Suprapubic skin (tissue), 4 donors: ENCODE measurements at regions not wholly inside any gene's neighbourhood (a gene's known extent, or its start where the extent isn't known, plus 50 kb on each side); places are given as distances from the start of the nearest gene placed in this dataset.
"Not testable (repeated sequence)": the region's sequence is repeated elsewhere in the genome, so short reads cannot be mapped to it uniquely, and the experiment has no call there.

ENCODE experiments used
- DNase-seq, 2 donors: peaks; one replicate each; pipeline ENCODE4 v3.0.0-alpha.2; 2019; ENCODE audit warnings: low spot score in 2 of 2
- H3K27ac ChIP-seq: fragments of 200-600 bp; sonication (generic); one replicate; pipeline ENCODE4 v1.5.1; 2019
- H3K27me3 ChIP-seq: fragments of 200-600 bp; sonication (generic); one replicate; pipeline ENCODE4 v1.5.1; 2019
- H3K36me3 ChIP-seq: fragments of 200-600 bp; sonication (generic); one replicate; pipeline ENCODE4 v1.5.1; 2019
- H3K4me1 ChIP-seq: fragments of 200-600 bp; sonication (generic); one replicate; pipeline ENCODE4 v1.5.1; 2019
- H3K4me3 ChIP-seq: fragments of 200-600 bp; sonication (generic); one replicate; pipeline ENCODE4 v1.5.1; 2019; ENCODE audit warnings: mild to moderate bottlenecking
- H3K9me3 ChIP-seq: fragments of 200-600 bp; sonication (generic); one replicate; pipeline ENCODE4 v1.5.1; 2019
- EP300 ChIP-seq: sonication (generic); formaldehyde crosslinking; IDR thresholded peaks from one replicate; pipeline ENCODE4 v1.6.1; 2017; ENCODE audit warnings: antibody characterized with exemption
- POLR2A ChIP-seq, 2 donors: fragments of 450-650 bp; IDR thresholded peaks; one replicate each; pipeline ENCODE4 v1.6.1; 2017; ENCODE audit warnings: antibody characterized with exemption in 2 of 2, mild to moderate bottlenecking in 2 of 2, moderate library complexity in 2 of 2
- POLR2AphosphoS5 ChIP-seq, 3 donors: sonication (generic); formaldehyde crosslinking; IDR thresholded peaks; one replicate each; pipeline ENCODE4 v1.6.1; 2017; ENCODE audit warnings: antibody characterized with exemption in 3 of 3
- WGBS: methylation state at CpG from one replicate; pipeline ENCODE4 v1.1.5; 2018; 5-methylcytosine and 5-hydroxymethylcytosine counted together
- TF ChIP-seq, protein P1 (sequence below), 2 donors: fragments of 200-600 bp in 1 of 2; fragments of 450-650 bp in 1 of 2; sonication (generic) in 1 of 2; IDR thresholded peaks; one replicate each; pipeline ENCODE4 v1.5.1; 2016 to 2019; ENCODE audit warnings: antibody characterized with exemption in 2 of 2, mild to moderate bottlenecking in 1 of 2, moderate library complexity in 1 of 2

GRCh38 chr13:112220296-112220875 lies 153.4 kb downstream of the SOX1 start:
- TF ChIP-seq, protein P1, sequence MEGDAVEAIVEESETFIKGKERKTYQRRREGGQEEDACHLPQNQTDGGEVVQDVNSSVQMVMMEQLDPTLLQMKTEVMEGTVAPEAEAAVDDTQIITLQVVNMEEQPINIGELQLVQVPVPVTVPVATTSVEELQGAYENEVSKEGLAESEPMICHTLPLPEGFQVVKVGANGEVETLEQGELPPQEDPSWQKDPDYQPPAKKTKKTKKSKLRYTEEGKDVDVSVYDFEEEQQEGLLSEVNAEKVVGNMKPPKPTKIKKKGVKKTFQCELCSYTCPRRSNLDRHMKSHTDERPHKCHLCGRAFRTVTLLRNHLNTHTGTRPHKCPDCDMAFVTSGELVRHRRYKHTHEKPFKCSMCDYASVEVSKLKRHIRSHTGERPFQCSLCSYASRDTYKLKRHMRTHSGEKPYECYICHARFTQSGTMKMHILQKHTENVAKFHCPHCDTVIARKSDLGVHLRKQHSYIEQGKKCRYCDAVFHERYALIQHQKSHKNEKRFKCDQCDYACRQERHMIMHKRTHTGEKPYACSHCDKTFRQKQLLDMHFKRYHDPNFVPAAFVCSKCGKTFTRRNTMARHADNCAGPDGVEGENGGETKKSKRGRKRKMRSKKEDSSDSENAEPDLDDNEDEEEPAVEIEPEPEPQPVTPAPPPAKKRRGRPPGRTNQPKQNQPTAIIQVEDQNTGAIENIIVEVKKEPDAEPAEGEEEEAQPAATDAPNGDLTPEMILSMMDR (IDR thresholded peaks at IDR 0.05) = no peak
- TF ChIP-seq EP300 (no peak), POLR2AphosphoS5 (IDR thresholded peaks at IDR 0.05) (no peak), POLR2A (IDR thresholded peaks at IDR 0.05) (no peak)
- 76% methylated on average over 15 of the region's 15 CpGs for WGBS
- Histone ChIP-seq H3K9me3 (no peaks in the 10 kb centered on the region), H3K4me3 (no peak overlapping the region), H3K27ac (no peak overlapping the region), H3K27me3 (peaks cover 11% of the 10 kb centered on the region), H3K36me3 (no peaks in the 10 kb centered on the region), H3K4me1 (no peaks in the 10 kb centered on the region)
- DNase-seq = no peak

GRCh38 chr13:112220925-112221324 lies 154.0 kb downstream of the SOX1 start:
- WGBS = 85% methylated on average over 15 of the region's 15 CpGs
- no peak for DNase-seq
- no peak overlapping the region for H3K27ac ChIP-seq

GRCh38 chr13:112222971-112223370 lies 153.2 kb upstream of the SPACA7 start:
- TF ChIP-seq POLR2A (IDR thresholded peaks at IDR 0.05) = no peak
- TF ChIP-seq POLR2AphosphoS5 (IDR thresholded peaks at IDR 0.05) = no peak
- TF ChIP-seq, protein P1 (IDR thresholded peaks at IDR 0.05) = no peak
- TF ChIP-seq EP300 = no peak
- Histone ChIP-seq H3K27ac (no peak overlapping the region), H3K4me3 (no peak overlapping the region), H3K27me3 (peaks cover 7% of the 10 kb centered on the region), H3K36me3 (no peaks in the 10 kb centered on the region), H3K4me1 (no peaks in the 10 kb centered on the region), H3K9me3 (no peaks in the 10 kb centered on the region)
- DNase-seq = no peak
- 83% methylated on average over 14 of the region's 14 CpGs for WGBS

More at GRCh38 chr13:112220925-112221324, 154.0 kb downstream of the SOX1 start:
- H3K4me1 ChIP-seq = no peaks in the 10 kb centered on the region
- H3K4me3 ChIP-seq = no peak overlapping the region
- H3K27me3 ChIP-seq = peaks cover 9% of the 10 kb centered on the region
- TF ChIP-seq POLR2A (IDR thresholded peaks at IDR 0.05) = no peak
- TF ChIP-seq EP300 = no peak
- TF ChIP-seq, protein P1 (IDR thresholded peaks at IDR 0.05) = no peak
- TF ChIP-seq POLR2AphosphoS5 (IDR thresholded peaks at IDR 0.05) = no peak
- no peaks in the 10 kb centered on the region for H3K36me3 ChIP-seq
- no peaks in the 10 kb centered on the region for H3K9me3 ChIP-seq

- H3K4me3 ChIP-seq, H3K27ac ChIP-seq, DNase-seq, H3K9me3 ChIP-seq, H3K27me3 ChIP-seq, H3K36me3 ChIP-seq, H3K4me1 ChIP-seq: not testable (repeated sequence)
- WGBS = 74% methylated on average over 9 of the region's 9 CpGs
These were observed 152.2 kb upstream of the SPACA7 start for GRCh38 chr13:112223929-112224328.

DNA sequence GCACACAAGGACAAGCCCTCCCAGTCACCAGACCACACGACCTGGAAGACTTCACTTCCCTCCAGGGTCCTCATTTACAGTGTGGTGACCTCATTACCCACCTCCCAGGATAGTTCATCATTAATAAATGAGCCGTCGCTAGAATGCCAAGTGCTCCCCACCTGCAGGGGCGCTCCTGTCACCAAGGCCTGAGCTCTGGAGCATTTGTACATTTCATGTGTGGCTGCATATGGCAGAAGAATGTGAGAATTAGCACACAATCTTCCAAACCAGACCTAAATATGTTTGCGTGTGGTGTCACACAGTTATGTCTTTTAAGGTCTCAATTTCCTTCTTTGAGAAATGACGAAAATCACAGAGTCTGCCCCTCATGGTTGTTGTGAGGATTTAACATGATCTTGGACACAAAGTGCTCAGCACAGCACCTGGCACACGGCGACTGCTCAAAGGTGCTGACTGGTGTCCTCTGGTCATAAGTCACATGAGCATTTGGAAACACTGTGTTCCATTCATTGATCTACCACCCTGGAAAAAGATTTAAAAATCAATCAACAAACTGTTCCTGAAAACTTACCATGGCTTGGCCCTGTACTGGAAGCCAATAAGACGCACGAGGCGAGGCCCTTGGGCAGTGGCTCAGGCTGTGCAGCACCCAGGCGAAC lies 150.6 kb upstream of the SPACA7 start:
- Histone ChIP-seq H3K27ac (no peak overlapping the region), H3K9me3 (no peaks in the 10 kb centered on the region), H3K4me1 (no peaks in the 10 kb centered on the region), H3K36me3 (no peaks in the 10 kb centered on the region), H3K4me3 (no peak overlapping the region), H3K27me3 (peaks cover 9% of the 10 kb centered on the region)
- TF ChIP-seq, protein P1 (IDR thresholded peaks at IDR 0.05) = no peak
- no peak for TF ChIP-seq POLR2AphosphoS5 (IDR thresholded peaks at IDR 0.05)
- TF ChIP-seq EP300 = no peak
- no peak for TF ChIP-seq POLR2A (IDR thresholded peaks at IDR 0.05)
- peak in 1 of 2 donors; percentile 49 for DNase-seq
- 80% methylated on average over 10 of the region's 12 CpGs for WGBS
